Uterus (tissue), 3 donors: ENCODE measurements at regions not wholly inside any gene's neighbourhood (a gene's known extent, or its start where the extent isn't known, plus 50 kb on each side); places are given as distances from the start of the nearest gene placed in this dataset.

ENCODE experiments used
- DNase-seq, 2 donors: peaks; one replicate each; pipeline ENCODE4 v3.0.0-alpha.2; 2019 to 2020
- H3K27ac ChIP-seq, 2 donors: fragments of 200-600 bp; sonication (generic); 1 replicate in 1 of 2; 2 replicates in 1 of 2; pipeline ENCODE4 v1.5.1; 2016 to 2018
- H3K27me3 ChIP-seq, 2 donors: fragments of 200-600 bp; sonication (generic); one replicate each; pipeline ENCODE4 v1.5.1; 2018 to 2019; ENCODE audit warnings: control low read depth in 1 of 2
- H3K36me3 ChIP-seq, 2 donors: fragments of 200-600 bp; sonication (generic); one replicate each; pipeline ENCODE4 v1.5.1; 2019; ENCODE audit warnings: control low read depth in 1 of 2
- H3K4me1 ChIP-seq, 2 donors: fragments of 200-600 bp; sonication (generic); one replicate each; pipeline ENCODE4 v1.5.1; 2018 to 2019; ENCODE audit warnings: control low read depth in 1 of 2
- H3K4me3 ChIP-seq, 2 donors: fragments of 200-600 bp; sonication (generic); 1 replicate in 1 of 2; 2 replicates in 1 of 2; pipeline ENCODE4 v1.5.1; 2018 to 2019; ENCODE audit warnings: mild to moderate bottlenecking in 1 of 2
- H3K9me3 ChIP-seq, 2 donors: fragments of 200-600 bp; sonication (generic); one replicate each; pipeline ENCODE4 v1.5.1; 2019; ENCODE audit warnings: control low read depth in 1 of 2
- CTCF ChIP-seq, 4 experiments: fragments of 200-600 bp in 2 of 4; fragments of 450-650 bp in 2 of 4; sonication (generic) in 2 of 4; IDR thresholded peaks; one replicate each; pipeline ENCODE4 v1.5.1; 2016 to 2019; ENCODE audit warnings: antibody characterized with exemption in 4 of 4, mild to moderate bottlenecking in 2 of 4, moderate library complexity in 1 of 4
- POLR2A ChIP-seq, 2 donors: fragments of 450-650 bp; IDR thresholded peaks; one replicate each; pipeline ENCODE4 v1.6.1; 2016; ENCODE audit warnings: antibody characterized with exemption in 2 of 2, mild to moderate bottlenecking in 1 of 2, moderate library complexity in 1 of 2
- intact Hi-C: fragments of 100-400 bp; cut with DNase I; formaldehyde crosslinking; loops from one replicate; pipeline ENCODE4 v1.15.1; 2023; ENCODE audit warnings: low total_unique reads
- donor health status: DM: yes; HTN: yes; CAD: no.

- intact Hi-C loops = no loop called here
- TF ChIP-seq POLR2A (IDR thresholded peaks at IDR 0.05) (no peak), CTCF (IDR thresholded peaks at IDR 0.05) (no peak)
Observed at GRCh38 chr12:60616400-60616799, 1020.6 kb downstream of the SLC16A7 start.

GRCh38 chr12:60630796-60631195, 1035.0 kb downstream of the SLC16A7 start:
- Histone ChIP-seq H3K9me3 (no peaks in the 10 kb centered on the region), H3K36me3 (no peaks in the 10 kb centered on the region), H3K27me3 (no peaks in the 10 kb centered on the region), H3K4me1 (no peaks in the 10 kb centered on the region), H3K4me3 (no peak overlapping the region), H3K27ac (no peak overlapping the region)
- no peak for DNase-seq
- no peak for TF ChIP-seq CTCF (IDR thresholded peaks at IDR 0.05)
- no peak for TF ChIP-seq POLR2A (IDR thresholded peaks at IDR 0.05)
- intact Hi-C loops = no loop called here

More at GRCh38 chr12:60616400-60616799, 1020.6 kb downstream of the SLC16A7 start:
- Histone ChIP-seq H3K27ac (no peak overlapping the region), H3K9me3 (no peaks in the 10 kb centered on the region), H3K4me1 (no peaks in the 10 kb centered on the region), H3K36me3 (no peaks in the 10 kb centered on the region), H3K27me3 (no peaks in the 10 kb centered on the region), H3K4me3 (no peak overlapping the region)
- no peak for DNase-seq

GRCh38 chr12:60644076-60644475, 1048.2 kb downstream of the SLC16A7 start:
- no peak for TF ChIP-seq CTCF (IDR thresholded peaks at IDR 0.05)
- no peak for TF ChIP-seq POLR2A (IDR thresholded peaks at IDR 0.05)
- intact Hi-C loops = no loop called here
- no peak for DNase-seq
- no peak overlapping the region for H3K4me3 ChIP-seq
- no peaks in the 10 kb centered on the region for H3K27me3 ChIP-seq
- no peak overlapping the region for H3K27ac ChIP-seq
- H3K36me3 ChIP-seq = no peaks in the 10 kb centered on the region
- H3K4me1 ChIP-seq = no peaks in the 10 kb centered on the region
- no peaks in the 10 kb centered on the region for H3K9me3 ChIP-seq

- Histone ChIP-seq H3K9me3 (no peaks in the 10 kb centered on the region), H3K4me1 (no peaks in the 10 kb centered on the region), H3K36me3 (no peaks in the 10 kb centered on the region), H3K27ac (no peak overlapping the region), H3K4me3 (no peak overlapping the region), H3K27me3 (no peaks in the 10 kb centered on the region)
- intact Hi-C loops = no loop called here
- DNase-seq = no peak
- TF ChIP-seq CTCF (IDR thresholded peaks at IDR 0.05) = no peak
- no peak for TF ChIP-seq POLR2A (IDR thresholded peaks at IDR 0.05)
Observed at GRCh38 chr12:60666895-60667294, 1071.1 kb downstream of the SLC16A7 start.

GRCh38 chr12:60672949-60673348, 1077.1 kb downstream of the SLC16A7 start:
- no peaks in the 10 kb centered on the region for H3K36me3 ChIP-seq
- H3K4me1 ChIP-seq = no peaks in the 10 kb centered on the region
- DNase-seq = no peak
- no peak overlapping the region for H3K4me3 ChIP-seq
- intact Hi-C loops = no loop called here
- no peaks in the 10 kb centered on the region for H3K9me3 ChIP-seq
- no peak overlapping the region for H3K27ac ChIP-seq
- no peaks in the 10 kb centered on the region for H3K27me3 ChIP-seq
- no peak for TF ChIP-seq CTCF (IDR thresholded peaks at IDR 0.05)
- TF ChIP-seq POLR2A (IDR thresholded peaks at IDR 0.05) = no peak
